MM.1S (cell line): ENCODE measurements at regions not wholly inside any gene's neighbourhood (a gene's known extent, or its start where the extent isn't known, plus 50 kb on each side); places are given as distances from the start of the nearest gene placed in this dataset.

Experiments used
- DNase-seq: peaks from one replicate; pipeline ENCODE4 v3.0.0-alpha.2; 2015
- H2AFZ ChIP-seq: fragments of 300-600 bp; sonication (generic); 2 replicates; pipeline ENCODE4 v1.6.0; 2016; ENCODE audit warnings: antibody characterized with exemption, low read length
- H3F3A ChIP-seq: fragments of 300-600 bp; sonication (generic); 2 replicates; pipeline ENCODE4 v1.6.1; 2016; ENCODE audit warnings: mild to moderate bottlenecking, antibody characterized with exemption, low read length, moderate library complexity, mixed read lengths; ENCODE audit not compliant: insufficient read depth
- H3K27ac ChIP-seq: fragments of 300-600 bp; sonication (generic); 2 replicates; pipeline ENCODE4 v1.5.1; 2016; ENCODE audit warnings: mild to moderate bottlenecking, low read length
- H3K27me3 ChIP-seq: fragments of 300-600 bp; sonication (generic); replicated peaks from 2 replicates; pipeline ENCODE4 v1.6.0; 2016; ENCODE audit warnings: low read length; ENCODE audit not compliant: insufficient read depth
- H3K36me3 ChIP-seq: fragments of 300-600 bp; sonication (generic); replicated peaks from 2 replicates; pipeline ENCODE4 v1.6.1; 2016; ENCODE audit warnings: mild to moderate bottlenecking, low read length, mixed read lengths; ENCODE audit not compliant: insufficient read depth
- H3K4me1 ChIP-seq: fragments of 300-600 bp; sonication (generic); 2 replicates; pipeline ENCODE4 v1.6.1; 2016; ENCODE audit warnings: low read length, mixed read lengths
- H3K4me2 ChIP-seq: fragments of 300-600 bp; sonication (generic); 2 replicates; pipeline ENCODE4 v1.6.0; 2016; ENCODE audit warnings: low read depth, low read length
- H3K4me3 ChIP-seq: fragments of 300-600 bp; sonication (generic); 2 replicates; pipeline ENCODE4 v1.5.1; 2016; ENCODE audit warnings: low read length, mixed read lengths
- H3K79me2 ChIP-seq: fragments of 300-600 bp; sonication (generic); 2 replicates; pipeline ENCODE4 v1.6.1; 2016; ENCODE audit warnings: mixed run types, low read length, mixed read lengths
- H3K9ac ChIP-seq: fragments of 300-600 bp; sonication (generic); 2 replicates; pipeline ENCODE4 v1.6.1; 2016; ENCODE audit warnings: low read length, mixed read lengths
- H3K9me2 ChIP-seq: fragments of 300-600 bp; sonication (generic); replicated peaks from 2 replicates; pipeline ENCODE4 v1.6.1; 2016; ENCODE audit warnings: mild to moderate bottlenecking, low read length, mixed read lengths; ENCODE audit not compliant: insufficient read depth
- H3K9me3 ChIP-seq: fragments of 300-600 bp; sonication (generic); replicated peaks from 2 replicates; pipeline ENCODE4 v1.6.1; 2016; ENCODE audit warnings: mild to moderate bottlenecking, low read length, mixed read lengths; ENCODE audit not compliant: insufficient read depth
- H4K20me1 ChIP-seq: fragments of 300-600 bp; sonication (generic); 2 replicates; pipeline ENCODE4 v1.6.1; 2016; ENCODE audit warnings: mild to moderate bottlenecking, low read length, moderate library complexity, mixed read lengths; ENCODE audit not compliant: insufficient read depth
- CTCF ChIP-seq: fragments of 300-600 bp; sonication (generic); IDR thresholded peaks from 2 replicates; pipeline ENCODE4 v1.5.1; 2016; ENCODE audit warnings: antibody characterized with exemption, low read length, mixed read lengths
- EZH2 ChIP-seq: fragments of 300-600 bp; sonication (generic); optimal IDR thresholded peaks from 2 replicates; pipeline ENCODE3; 2017; ENCODE audit warnings: low read depth, mild to moderate bottlenecking, antibody characterized with exemption, low read length, mixed read lengths
- EZH2phosphoT487 ChIP-seq: fragments of 300-600 bp; sonication (generic); IDR thresholded peaks from 2 replicates; pipeline ENCODE4 v1.6.1; 2018; ENCODE audit warnings: antibody characterized with exemption, low read length

GRCh38 chr5:165030971-165031370 is 1525.6 kb downstream of the MAT2B start:
- TF ChIP-seq CTCF (no peak), EZH2phosphoT487 (no peak), EZH2 (no peak)
- no peaks in the 10 kb centered on the region for H3F3A ChIP-seq
- H3K79me2 ChIP-seq = no peaks in the 10 kb centered on the region
- H3K27ac ChIP-seq = no peak overlapping the region
- DNase-seq = no peak
- H3K4me1 ChIP-seq = no peaks in the 10 kb centered on the region
- H3K9me3 ChIP-seq = no peaks in the 10 kb centered on the region
- no peak overlapping the region for H3K9ac ChIP-seq
- no peak overlapping the region for H3K4me2 ChIP-seq
- H3K9me2 ChIP-seq = no peaks in the 10 kb centered on the region
- H2AFZ ChIP-seq = no peak overlapping the region
- no peaks in the 10 kb centered on the region for H3K27me3 ChIP-seq
- no peak overlapping the region for H3K4me3 ChIP-seq
- no peaks in the 10 kb centered on the region for H3K36me3 ChIP-seq
- H4K20me1 ChIP-seq = no peaks in the 10 kb centered on the region

- Histone ChIP-seq H3K9me3 (no peaks in the 10 kb centered on the region), H3K36me3 (no peaks in the 10 kb centered on the region), H2AFZ (no peak overlapping the region)
Observed at GRCh38 chr5:165031371-165031770, 1526.0 kb downstream of the MAT2B start.

DNA sequence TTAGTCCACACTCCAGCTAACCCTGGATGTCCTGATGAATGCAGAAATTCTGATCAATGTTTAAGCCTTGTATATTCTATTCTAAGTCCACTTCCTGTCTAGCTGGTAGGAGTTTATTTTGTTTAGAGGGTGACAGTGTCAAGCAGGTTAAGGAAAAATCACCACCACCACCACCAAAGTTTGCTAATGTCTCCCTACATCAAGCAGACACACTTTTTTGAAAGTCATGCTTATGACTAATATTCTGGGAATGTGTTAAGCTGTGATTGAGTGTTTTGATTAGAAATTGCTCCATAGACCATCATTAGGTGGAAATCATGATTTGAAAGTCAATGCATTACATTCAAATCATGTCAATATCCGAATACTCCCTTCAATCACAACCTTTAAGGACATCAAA is 1530.1 kb downstream of the MAT2B start:
- no peak for TF ChIP-seq CTCF
- no peak for TF ChIP-seq EZH2
- no peak for TF ChIP-seq EZH2phosphoT487
- H3K36me3 ChIP-seq = no peaks in the 10 kb centered on the region
- no peak for DNase-seq
- no peaks in the 10 kb centered on the region for H3K27me3 ChIP-seq
- H3K27ac ChIP-seq = no peak overlapping the region
- H3K4me1 ChIP-seq = no peaks in the 10 kb centered on the region
- no peak overlapping the region for H3K9ac ChIP-seq
- H2AFZ ChIP-seq = no peak overlapping the region
- H3F3A ChIP-seq = no peaks in the 10 kb centered on the region
- H3K9me3 ChIP-seq = no peaks in the 10 kb centered on the region
- H3K79me2 ChIP-seq = no peaks in the 10 kb centered on the region
- H3K4me2 ChIP-seq = no peak overlapping the region
- no peaks in the 10 kb centered on the region for H3K9me2 ChIP-seq
- no peaks in the 10 kb centered on the region for H4K20me1 ChIP-seq
- H3K4me3 ChIP-seq = no peak overlapping the region

More at GRCh38 chr5:165031371-165031770, 1526.0 kb downstream of the MAT2B start:
- H3K9me2 ChIP-seq = no peaks in the 10 kb centered on the region
- H3K9ac ChIP-seq = no peak overlapping the region
- H3K27me3 ChIP-seq = no peaks in the 10 kb centered on the region
- no peak overlapping the region for H3K4me2 ChIP-seq
- no peaks in the 10 kb centered on the region for H3K4me1 ChIP-seq
- H4K20me1 ChIP-seq = no peaks in the 10 kb centered on the region
- no peak overlapping the region for H3K27ac ChIP-seq
- DNase-seq = no peak
- H3F3A ChIP-seq = no peaks in the 10 kb centered on the region
- TF ChIP-seq EZH2phosphoT487 = no peak
- no peak for TF ChIP-seq EZH2
- TF ChIP-seq CTCF = no peak
- no peak overlapping the region for H3K4me3 ChIP-seq
- H3K79me2 ChIP-seq = no peaks in the 10 kb centered on the region
